ENCODE measurements at regions not wholly inside any gene's neighbourhood (a gene's known extent, or its start where the extent isn't known, plus 50 kb on each side); places are given as distances from the start of the nearest gene placed in this dataset.
A peak's percentile ranks its signal among the peaks of the same experiment; 100 is the strongest.

DNA sequence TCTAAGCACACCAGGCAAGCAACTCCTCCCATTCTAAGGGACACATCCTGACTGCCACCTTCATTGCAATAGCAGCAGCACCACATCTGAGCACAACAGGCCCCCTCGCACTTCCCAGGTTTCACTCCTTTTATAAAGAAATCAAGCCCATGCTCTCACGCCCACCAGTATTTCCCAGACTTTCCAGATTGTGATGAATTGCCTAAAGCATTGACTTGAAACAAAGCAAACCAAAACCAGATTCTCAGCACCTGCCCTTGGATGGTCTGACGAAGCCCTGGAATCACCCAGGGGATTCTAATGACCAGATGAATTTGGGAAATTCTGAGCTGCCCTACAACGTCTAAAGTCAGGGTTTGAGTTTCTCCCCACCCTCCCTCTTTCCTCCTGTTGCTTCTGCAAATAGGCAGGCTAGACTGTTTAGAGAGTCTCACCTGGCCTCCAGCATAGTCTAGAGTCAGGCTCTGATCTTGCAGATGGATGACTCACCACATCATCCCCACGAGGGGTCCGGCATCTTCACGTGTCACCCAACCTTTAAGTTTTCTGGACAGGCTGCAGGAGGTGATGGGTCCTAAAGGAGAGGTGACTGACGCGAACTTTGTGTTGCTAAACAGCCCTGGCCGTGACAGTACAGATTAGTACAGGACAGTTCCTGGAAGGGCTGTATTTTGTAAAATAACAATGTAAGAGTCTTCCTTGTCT is 198.0 kb downstream of the SKIDA1 start:
- no TSS peak for BruUV-seq (replicated peaks)
- ChIA-PET POLR2A (no interaction called here), CTCF (no interaction called here)
- TF ChIP-seq, protein P1, sequence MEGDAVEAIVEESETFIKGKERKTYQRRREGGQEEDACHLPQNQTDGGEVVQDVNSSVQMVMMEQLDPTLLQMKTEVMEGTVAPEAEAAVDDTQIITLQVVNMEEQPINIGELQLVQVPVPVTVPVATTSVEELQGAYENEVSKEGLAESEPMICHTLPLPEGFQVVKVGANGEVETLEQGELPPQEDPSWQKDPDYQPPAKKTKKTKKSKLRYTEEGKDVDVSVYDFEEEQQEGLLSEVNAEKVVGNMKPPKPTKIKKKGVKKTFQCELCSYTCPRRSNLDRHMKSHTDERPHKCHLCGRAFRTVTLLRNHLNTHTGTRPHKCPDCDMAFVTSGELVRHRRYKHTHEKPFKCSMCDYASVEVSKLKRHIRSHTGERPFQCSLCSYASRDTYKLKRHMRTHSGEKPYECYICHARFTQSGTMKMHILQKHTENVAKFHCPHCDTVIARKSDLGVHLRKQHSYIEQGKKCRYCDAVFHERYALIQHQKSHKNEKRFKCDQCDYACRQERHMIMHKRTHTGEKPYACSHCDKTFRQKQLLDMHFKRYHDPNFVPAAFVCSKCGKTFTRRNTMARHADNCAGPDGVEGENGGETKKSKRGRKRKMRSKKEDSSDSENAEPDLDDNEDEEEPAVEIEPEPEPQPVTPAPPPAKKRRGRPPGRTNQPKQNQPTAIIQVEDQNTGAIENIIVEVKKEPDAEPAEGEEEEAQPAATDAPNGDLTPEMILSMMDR (IDR thresholded peaks at IDR 0.05; ENCODE audit: unreplicated experiment): no peak
- Mint-ChIP-seq H3K27me3 (ENCODE audit: insufficient read depth, unreplicated experiment) (no peaks in the 10 kb centered on the region), H3K4me1 (ENCODE audit: insufficient read depth, unreplicated experiment) (peaks cover 9% of the 10 kb centered on the region), H3K9me3 (ENCODE audit: unreplicated experiment) (no peaks in the 10 kb centered on the region), H3K27ac (ENCODE audit: low read depth, unreplicated experiment) (no peak overlapping the region), H3K36me3 (ENCODE audit: insufficient read depth, unreplicated experiment) (no peaks in the 10 kb centered on the region), H3K4me3 (ENCODE audit: unreplicated experiment) (no peak overlapping the region)
- DNase-seq (ENCODE audit: unreplicated experiment): no peak
- intact Hi-C loops (cut with micrococcal nuclease): no loop called here

DNA sequence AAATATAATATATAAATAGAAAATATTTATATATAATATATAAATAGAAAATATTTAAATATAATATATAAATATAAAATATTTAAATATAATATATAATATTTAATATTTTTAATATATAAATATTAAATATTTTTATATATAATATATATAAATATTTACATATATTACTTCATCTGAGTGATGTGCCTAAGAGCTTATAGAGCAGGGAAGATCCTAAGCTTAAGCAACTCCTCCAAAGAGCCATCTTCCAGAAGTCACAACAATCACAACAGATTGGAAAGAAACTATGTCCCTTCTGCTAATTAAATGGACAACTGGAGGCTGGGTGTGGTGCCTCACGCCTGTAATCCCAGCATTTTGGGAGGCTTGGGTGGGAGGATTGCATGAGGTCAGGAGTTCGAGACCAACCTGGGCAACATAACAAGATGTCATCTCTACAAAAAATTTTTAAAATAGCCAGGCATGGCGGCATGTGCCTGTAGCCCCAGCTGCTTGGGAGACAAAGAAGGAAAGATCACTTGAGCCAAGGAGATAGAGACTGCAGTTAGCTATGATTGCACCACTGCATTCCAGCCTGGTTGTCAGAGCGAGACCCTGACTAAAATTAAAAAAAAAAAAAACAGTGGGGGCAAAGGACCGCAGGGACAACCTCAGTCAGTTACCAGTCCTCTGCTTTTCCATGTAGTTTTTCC is 198.7 kb downstream of the SKIDA1 start:
- BruUV-seq (replicated peaks): no TSS peak
- intact Hi-C loops (cut with micrococcal nuclease): no loop called here
- ChIA-PET CTCF (no interaction called here), POLR2A (no interaction called here)
- H3K36me3 Mint-ChIP-seq (ENCODE audit: insufficient read depth, unreplicated experiment): no peaks in the 10 kb centered on the region
- DNase-seq (ENCODE audit: unreplicated experiment): no peak
- TF ChIP-seq, protein P1 (IDR thresholded peaks at IDR 0.05; ENCODE audit: unreplicated experiment): no peak
- no peak overlapping the region for H3K4me3 Mint-ChIP-seq (ENCODE audit: unreplicated experiment)
- H3K27me3 Mint-ChIP-seq (ENCODE audit: insufficient read depth, unreplicated experiment): no peaks in the 10 kb centered on the region
- H3K27ac Mint-ChIP-seq (ENCODE audit: low read depth, unreplicated experiment): no peak overlapping the region
- H3K4me1 Mint-ChIP-seq (ENCODE audit: insufficient read depth, unreplicated experiment): peaks cover 9% of the 10 kb centered on the region
- no peaks in the 10 kb centered on the region for H3K9me3 Mint-ChIP-seq (ENCODE audit: unreplicated experiment)

DNA sequence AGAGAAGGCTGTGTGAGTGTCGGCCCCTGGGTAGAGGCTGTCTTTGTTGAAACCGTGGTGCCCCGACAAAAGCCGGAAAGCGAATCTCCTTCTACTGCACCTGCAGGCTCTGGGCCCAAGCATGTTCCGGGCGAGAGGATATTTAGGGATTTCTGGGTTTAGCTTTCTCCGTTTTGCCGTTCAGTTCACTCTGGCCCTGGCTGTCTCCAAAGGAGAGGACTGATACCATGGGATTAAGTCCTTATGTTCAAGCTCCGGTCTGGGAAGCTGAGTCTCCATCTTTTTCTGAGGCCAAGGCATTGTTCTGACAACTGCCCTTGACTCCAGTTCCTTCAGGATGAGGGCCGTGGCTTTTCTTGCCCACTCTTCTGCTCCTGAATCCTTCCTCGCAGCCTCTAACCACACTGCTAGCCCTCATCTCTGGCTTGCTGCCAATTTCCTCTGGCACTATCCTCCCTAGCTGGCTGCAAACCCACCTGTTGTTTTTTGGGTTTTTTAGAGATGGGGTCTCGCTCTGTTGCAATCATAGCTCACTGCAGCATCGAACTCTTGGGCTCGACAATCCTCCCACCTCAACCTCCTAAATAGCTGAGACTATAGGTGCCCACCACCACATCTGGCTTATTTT is 206.8 kb downstream of the SKIDA1 start:
- intact Hi-C loops (cut with micrococcal nuclease): no loop called here
- Mint-ChIP-seq H3K27ac (ENCODE audit: low read depth, unreplicated experiment) (no peak overlapping the region), H3K4me1 (ENCODE audit: insufficient read depth, unreplicated experiment) (peaks cover 25% of the 10 kb centered on the region), H3K36me3 (ENCODE audit: insufficient read depth, unreplicated experiment) (no peaks in the 10 kb centered on the region), H3K4me3 (ENCODE audit: unreplicated experiment) (no peak overlapping the region), H3K9me3 (ENCODE audit: unreplicated experiment) (no peaks in the 10 kb centered on the region), H3K27me3 (ENCODE audit: insufficient read depth, unreplicated experiment) (no peaks in the 10 kb centered on the region)
- ChIA-PET CTCF (interaction anchor here (0.7 to 1.4 kb wide), 3 partner anchors 12 to 177 kb away, joined by 3 to 4 read pairs (median 3); no protein-coding TSS in a partner anchor), POLR2A (no interaction called here)
- BruUV-seq (replicated peaks): no TSS peak
- DNase-seq (ENCODE audit: unreplicated experiment): peak; percentile 52
- TF ChIP-seq, protein P1 (IDR thresholded peaks at IDR 0.05; ENCODE audit: unreplicated experiment): no peak

DNA sequence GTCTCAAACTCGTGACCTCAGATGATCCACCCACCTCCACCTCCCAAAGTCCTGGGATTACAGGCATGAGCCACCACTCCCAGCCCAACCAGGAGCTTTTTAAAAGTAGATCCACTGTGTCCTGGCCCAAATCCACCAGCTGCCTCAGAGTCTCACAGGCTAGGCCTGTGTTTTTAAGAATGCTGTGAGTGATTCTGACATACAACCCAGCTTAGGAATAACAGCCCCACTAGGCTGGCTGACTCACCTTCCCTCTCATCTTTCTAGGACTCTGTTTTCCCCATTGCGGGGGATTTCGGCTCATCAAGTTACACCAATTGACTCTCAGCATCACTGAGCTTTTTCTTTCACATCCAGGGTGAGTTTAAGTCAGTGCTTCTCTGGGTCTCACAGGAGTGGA is 207.6 kb downstream of the SKIDA1 start:
- DNase-seq (ENCODE audit: unreplicated experiment): peak; percentile 50
- intact Hi-C loops (cut with micrococcal nuclease): no loop called here
- no TSS peak for BruUV-seq (replicated peaks)
- TF ChIP-seq, protein P1 (IDR thresholded peaks at IDR 0.05; ENCODE audit: unreplicated experiment): no peak
- H3K27ac Mint-ChIP-seq (ENCODE audit: low read depth, unreplicated experiment): no peak overlapping the region
- ChIA-PET CTCF (interaction anchor here (0.5 to 1.4 kb wide), 3 partner anchors 9 to 178 kb away, joined by 3 to 6 read pairs (median 4); no protein-coding TSS in a partner anchor), POLR2A (no interaction called here)
- no peaks in the 10 kb centered on the region for H3K27me3 Mint-ChIP-seq (ENCODE audit: insufficient read depth, unreplicated experiment)
- no peaks in the 10 kb centered on the region for H3K9me3 Mint-ChIP-seq (ENCODE audit: unreplicated experiment)
- H3K4me1 Mint-ChIP-seq (ENCODE audit: insufficient read depth, unreplicated experiment): peaks cover 28% of the 10 kb centered on the region
- H3K4me3 Mint-ChIP-seq (ENCODE audit: unreplicated experiment): no peak overlapping the region
- no peaks in the 10 kb centered on the region for H3K36me3 Mint-ChIP-seq (ENCODE audit: insufficient read depth, unreplicated experiment)

All from MCF 10A (cell line).